Right lobe of liver (tissue), 6 donors: ENCODE measurements at regions not wholly inside any gene's neighbourhood (a gene's known extent, or its start where the extent isn't known, plus 50 kb on each side); places are given as distances from the start of the nearest gene placed in this dataset.
"Not testable (repeated sequence)": the region's sequence is repeated elsewhere in the genome, so short reads cannot be mapped to it uniquely, and the experiment has no call there.

Experiments used
- ATAC-seq, 4 donors: fragments of 200-7000 bp; cut with Tn5 transposase; one replicate each; pipeline ENCODE4 v1.9.1; 2020; ENCODE audit warnings: mild to moderate bottlenecking in 4 of 4, moderate library complexity in 4 of 4
- DNase-seq, 3 donors: peaks; one replicate each; pipeline ENCODE4 v3.0.0-alpha.2; 2020
- H3K27ac ChIP-seq, 3 donors: fragments of 200-600 bp; one replicate each; pipeline ENCODE4 v1.8.0; 2022
- H3K27me3 ChIP-seq, 2 donors: fragments of 200-600 bp; one replicate each; pipeline ENCODE4 v1.8.0; 2022
- H3K36me3 ChIP-seq, 4 donors: fragments of 200-600 bp; sonication (generic) in 1 of 4; one replicate each; pipeline versions ENCODE4 v1.5.1 to v1.8.0; 2017 to 2022; ENCODE audit warnings: control low read depth in 1 of 4
- H3K4me1 ChIP-seq, 4 donors: fragments of 200-600 bp; sonication (generic) in 1 of 4; one replicate each; pipeline versions ENCODE4 v1.5.1 to v1.8.0; 2017 to 2022; ENCODE audit warnings: control low read depth in 1 of 4
- H3K4me3 ChIP-seq, 3 donors: fragments of 200-600 bp; one replicate each; pipeline ENCODE4 v1.8.0; 2022
- H3K9me3 ChIP-seq, 4 donors: fragments of 200-600 bp; sonication (generic) in 1 of 4; one replicate each; pipeline versions ENCODE4 v1.5.1 to v1.8.0; 2017 to 2022; ENCODE audit warnings: control low read depth in 1 of 4
- POLR2A ChIP-seq: fragments of 450-650 bp; IDR thresholded peaks from one replicate; pipeline ENCODE4 v1.6.1; 2017; ENCODE audit warnings: antibody characterized with exemption, mild to moderate bottlenecking
- WGBS: methylation state at CpG from one replicate; pipeline ENCODE4 v1.1.6; 2018; ENCODE audit warnings: low coverage, low lambda C conversion rate; ENCODE audit not compliant: insufficient coverage; ENCODE audit errors: missing lambda C conversion rate; 5-methylcytosine and 5-hydroxymethylcytosine counted together
- intact Hi-C, 2 donors: fragments of 100-400 bp; cut with DNase I; formaldehyde crosslinking; loops; one replicate each; pipeline versions ENCODE4 v1.11.2 to v1.14.1; 2022
- TF ChIP-seq, protein P1 (sequence below), 4 donors: fragments of 200-600 bp in 3 of 4; fragments of 450-650 bp in 1 of 4; IDR thresholded peaks; one replicate each; pipeline versions ENCODE4 v1.5.1 to v1.8.0; 2016 to 2022; ENCODE audit warnings: antibody characterized with exemption in 4 of 4, mild to moderate bottlenecking in 2 of 4
- donor health status: DM: no; HTN: yes; CAD: no.
- donor health status: DM: no; HTN: no; CAD: no.
- donor health status: DM: no; HTN: no; CAD: no.
- donor health status: DM: no; HTN: yes; CAD: no.
- donor health status: DM: no; HTN: yes; CAD: no.

DNA sequence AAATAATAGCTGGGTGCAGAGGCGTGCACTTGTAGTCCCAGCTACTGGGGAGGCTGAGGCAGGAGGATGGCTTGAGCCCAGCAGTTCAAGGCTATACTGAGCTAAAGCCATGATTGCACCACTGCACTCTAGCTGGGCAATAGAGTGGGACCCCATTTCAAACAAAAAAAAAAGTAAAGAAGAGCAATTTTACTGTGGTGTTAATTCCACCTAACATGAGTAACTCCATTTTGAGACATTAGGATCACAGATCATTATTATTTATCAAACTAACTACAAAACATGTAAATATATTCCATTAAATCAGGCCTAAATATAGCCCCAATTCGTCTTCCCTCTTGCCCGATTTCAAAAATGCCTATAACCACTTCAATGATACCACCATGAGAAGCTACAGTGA is 104.8 kb upstream of the TRIM24 start:
- ATAC-seq = no peak
- DNase-seq = no peak
- Histone ChIP-seq H3K27me3 (no peaks in the 10 kb centered on the region), H3K4me1 (no peaks in the 10 kb centered on the region), H3K9me3 (peaks cover 0 to 6% (median 0%) of the 10 kb centered on the region in 4 donors), H3K4me3 (no peak overlapping the region), H3K27ac (no peak overlapping the region), H3K36me3 (no peaks in the 10 kb centered on the region)
- intact Hi-C loops = no loop called here
- WGBS = 94% methylated on average over 3 of the region's 3 CpGs
- TF ChIP-seq, protein P1, sequence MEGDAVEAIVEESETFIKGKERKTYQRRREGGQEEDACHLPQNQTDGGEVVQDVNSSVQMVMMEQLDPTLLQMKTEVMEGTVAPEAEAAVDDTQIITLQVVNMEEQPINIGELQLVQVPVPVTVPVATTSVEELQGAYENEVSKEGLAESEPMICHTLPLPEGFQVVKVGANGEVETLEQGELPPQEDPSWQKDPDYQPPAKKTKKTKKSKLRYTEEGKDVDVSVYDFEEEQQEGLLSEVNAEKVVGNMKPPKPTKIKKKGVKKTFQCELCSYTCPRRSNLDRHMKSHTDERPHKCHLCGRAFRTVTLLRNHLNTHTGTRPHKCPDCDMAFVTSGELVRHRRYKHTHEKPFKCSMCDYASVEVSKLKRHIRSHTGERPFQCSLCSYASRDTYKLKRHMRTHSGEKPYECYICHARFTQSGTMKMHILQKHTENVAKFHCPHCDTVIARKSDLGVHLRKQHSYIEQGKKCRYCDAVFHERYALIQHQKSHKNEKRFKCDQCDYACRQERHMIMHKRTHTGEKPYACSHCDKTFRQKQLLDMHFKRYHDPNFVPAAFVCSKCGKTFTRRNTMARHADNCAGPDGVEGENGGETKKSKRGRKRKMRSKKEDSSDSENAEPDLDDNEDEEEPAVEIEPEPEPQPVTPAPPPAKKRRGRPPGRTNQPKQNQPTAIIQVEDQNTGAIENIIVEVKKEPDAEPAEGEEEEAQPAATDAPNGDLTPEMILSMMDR (IDR thresholded peaks at IDR 0.05) = no peak
- no peak for TF ChIP-seq POLR2A

DNA sequence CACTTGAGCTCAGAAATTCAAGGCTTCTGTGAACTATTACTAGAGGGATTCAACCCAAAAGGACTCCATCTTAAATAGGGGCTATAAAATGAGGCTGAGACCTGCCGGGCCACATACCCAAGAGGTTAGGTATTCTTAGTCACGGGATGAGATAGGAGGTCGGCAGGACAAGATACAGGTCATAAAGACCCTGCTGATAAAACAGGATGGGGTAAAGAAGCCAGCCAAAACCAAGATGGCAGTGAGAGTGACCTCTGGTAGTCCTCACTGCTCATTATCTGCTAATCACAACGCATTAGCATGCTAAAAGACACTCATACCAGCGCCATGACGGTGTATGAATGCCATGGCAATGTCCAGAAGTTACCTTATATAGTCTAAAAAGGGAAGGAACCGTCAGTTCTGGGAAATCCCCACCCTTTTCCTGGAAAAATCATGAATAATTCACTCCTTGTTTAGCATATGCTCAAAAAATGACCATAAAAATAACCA is 101.2 kb upstream of the TRIM24 start:
- DNase-seq = no peak
- no peak for ATAC-seq
- Histone ChIP-seq H3K4me1 (no peaks in the 10 kb centered on the region), H3K27me3 (no peaks in the 10 kb centered on the region), H3K27ac (no peak overlapping the region), H3K9me3 (no peaks in the 10 kb centered on the region), H3K4me3 (no peak overlapping the region), H3K36me3 (no peaks in the 10 kb centered on the region)
- intact Hi-C loops = no loop called here
- 73% methylated on average over 7 of the region's 7 CpGs for WGBS
- TF ChIP-seq, protein P1 (IDR thresholded peaks at IDR 0.05) = no peak
- no peak for TF ChIP-seq POLR2A

DNA sequence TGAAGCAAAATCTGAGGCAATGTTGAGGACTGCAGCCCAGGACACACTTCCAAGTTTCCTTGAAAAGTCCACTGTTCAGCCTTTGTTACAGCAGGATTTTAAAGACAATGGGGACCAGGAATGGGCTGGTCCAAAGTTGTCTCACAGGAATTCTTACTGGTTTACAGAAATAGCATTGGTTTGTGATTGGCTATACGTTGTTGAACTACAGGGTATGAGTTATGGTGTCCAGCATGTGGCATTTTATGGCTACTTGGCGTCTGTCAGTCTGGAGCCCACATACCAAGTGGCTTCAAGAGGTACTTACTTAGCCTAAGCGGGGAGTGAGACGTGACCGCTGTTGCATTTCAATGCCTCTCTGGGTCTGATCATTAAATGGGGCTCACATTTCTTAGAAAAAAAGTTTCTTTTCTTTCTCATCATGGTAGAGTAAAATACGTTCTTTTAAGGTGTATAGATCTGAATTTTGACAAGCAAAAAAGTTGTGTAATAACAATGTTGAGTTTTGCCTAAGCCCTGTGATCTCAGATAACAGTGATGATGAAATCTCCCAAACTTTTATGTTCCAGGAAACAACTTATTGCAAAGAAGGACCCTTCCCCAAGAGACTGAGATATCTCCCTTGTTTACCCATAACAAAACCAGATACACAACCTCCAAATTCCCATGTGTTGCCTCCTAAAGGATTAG is 100.0 kb upstream of the TRIM24 start:
- DNase-seq (no peak), ATAC-seq (no peak)
- Histone ChIP-seq H3K27ac (no peak overlapping the region), H3K36me3 (no peaks in the 10 kb centered on the region), H3K27me3 (no peaks in the 10 kb centered on the region), H3K4me3 (no peak overlapping the region), H3K4me1 (no peaks in the 10 kb centered on the region), H3K9me3 (no peaks in the 10 kb centered on the region)
- intact Hi-C loops = no loop called here
- TF ChIP-seq POLR2A = no peak
- TF ChIP-seq, protein P1 (IDR thresholded peaks at IDR 0.05) = no peak
- WGBS = 8% methylated on average over 1 of the region's 6 CpGs

DNA sequence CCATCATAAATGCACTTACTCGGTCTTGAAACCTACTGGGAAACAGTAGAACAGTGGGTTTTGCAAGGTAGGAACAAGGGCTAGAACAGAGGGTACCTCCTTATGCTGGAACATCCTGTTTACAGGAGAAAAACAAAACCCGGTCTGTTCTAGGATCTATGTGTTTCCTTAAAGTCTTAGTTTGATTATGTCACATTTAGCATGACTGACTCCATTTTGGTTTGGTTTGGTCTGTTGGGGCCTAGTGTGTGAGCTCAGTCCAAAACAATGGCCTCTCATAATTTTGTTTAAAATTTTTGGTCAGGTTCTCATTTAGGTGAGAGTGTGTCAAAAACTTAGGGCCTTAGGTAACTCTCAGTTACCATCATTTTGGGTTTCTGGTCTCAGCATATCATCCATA is 96.3 kb upstream of the TRIM24 start:
- DNase-seq = no peak
- WGBS = 92% methylated on average over 1 of the region's 2 CpGs

DNA sequence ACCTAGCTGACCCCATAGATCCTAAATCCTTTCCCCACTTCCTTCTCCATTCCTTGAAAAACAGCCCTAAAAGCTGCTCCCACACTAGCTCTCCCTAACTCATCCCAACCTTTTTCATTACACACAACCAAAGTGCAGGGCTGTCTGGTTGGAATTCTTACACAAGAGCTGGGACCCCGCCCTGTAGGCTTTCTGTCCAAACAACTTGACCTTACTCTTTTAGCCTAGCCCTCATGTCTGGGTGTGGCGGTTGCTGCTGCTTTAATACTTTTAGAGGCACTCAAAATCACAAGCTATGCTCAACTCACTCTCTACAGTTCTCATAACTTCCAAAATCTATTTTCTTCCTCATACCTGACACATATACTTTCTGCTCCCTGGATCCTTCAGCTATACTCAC is 93.9 kb upstream of the TRIM24 start:
- H3K4me3 ChIP-seq, DNase-seq, intact Hi-C loops, ATAC-seq, H3K4me1 ChIP-seq, H3K27me3 ChIP-seq, H3K27ac ChIP-seq, H3K9me3 ChIP-seq, H3K36me3 ChIP-seq: not testable (repeated sequence)
- WGBS = 92% methylated on average over 2 of the region's 2 CpGs

More for the DNA sequence above, 96.3 kb upstream of the TRIM24 start:
- no peak overlapping the region for H3K4me3 ChIP-seq
- H3K27ac ChIP-seq = no peak overlapping the region
- H3K4me1 ChIP-seq = no peaks in the 10 kb centered on the region
- H3K27me3 ChIP-seq = no peaks in the 10 kb centered on the region
- no peaks in the 10 kb centered on the region for H3K9me3 ChIP-seq
- intact Hi-C loops = no loop called here
- ATAC-seq = no peak
- H3K36me3 ChIP-seq = no peaks in the 10 kb centered on the region
- no peak for TF ChIP-seq POLR2A
- TF ChIP-seq, protein P1 (IDR thresholded peaks at IDR 0.05) = no peak

DNA sequence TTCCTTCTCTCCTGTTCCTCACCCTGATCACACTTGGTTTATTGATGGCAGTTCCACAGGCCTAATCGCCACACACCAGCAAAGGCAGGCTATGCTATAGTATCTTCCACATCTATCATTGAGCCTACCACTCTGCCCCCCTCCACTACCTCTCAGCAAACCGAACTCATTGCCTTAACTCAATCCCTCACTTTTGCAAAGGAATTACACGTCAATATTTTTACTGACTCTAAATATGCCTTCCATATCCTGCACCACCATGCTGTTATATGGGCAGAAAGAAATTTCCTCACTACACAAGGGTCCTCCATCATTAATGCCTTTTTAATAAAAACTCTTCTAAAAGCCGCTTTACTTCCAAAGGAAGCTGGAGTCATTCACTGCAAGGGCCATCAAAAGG is 93.4 kb upstream of the TRIM24 start:
- intact Hi-C loops, H3K9me3 ChIP-seq, ATAC-seq, H3K4me3 ChIP-seq, H3K27me3 ChIP-seq, H3K27ac ChIP-seq, DNase-seq, H3K4me1 ChIP-seq, H3K36me3 ChIP-seq: not testable (repeated sequence)
- WGBS = 91% methylated on average over 4 of the region's 4 CpGs
